PC-9 (cell line): ENCODE measurements at regions not wholly inside any gene's neighbourhood (a gene's known extent, or its start where the extent isn't known, plus 50 kb on each side); places are given as distances from the start of the nearest gene placed in this dataset.

Experiments
- CTCF ChIP-seq: fragments of 200-600 bp; sonication (generic); conservative IDR thresholded peaks from 2 replicates; pipeline ENCODE4 v1.6.1; 2017; ENCODE audit warnings: mixed run types, antibody characterized with exemption, mild to moderate bottlenecking, moderate library complexity
- EZH2 ChIP-seq: fragments of 200-600 bp; sonication (generic); IDR thresholded peaks from 2 replicates; pipeline ENCODE4 v1.8.0; 2017; ENCODE audit warnings: antibody characterized with exemption, low read depth

GRCh38 chr5:93099902-93100347 is 481.1 kb downstream of the NR2F1-AS1 start:
- TF ChIP-seq CTCF, result no peak
- no peak for TF ChIP-seq EZH2
